Activated CD8-positive, alpha-beta T cell treated with anti-CD3 and anti-CD28 coated beads for 36 hours (primary cell): ENCODE measurements at regions not wholly inside any gene's neighbourhood (a gene's known extent, or its start where the extent isn't known, plus 50 kb on each side); places are given as distances from the start of the nearest gene placed in this dataset.

Experiments
- ATAC-seq: fragments of 200-7000 bp; cut with Tn5 transposase; one replicate; pipeline ENCODE4 v1.10.0; 2021; ENCODE audit warnings: mild to moderate bottlenecking, moderate library complexity
- CTCF ChIA-PET: fragments of 350-600 bp; sonication (Branson Sonifier 250); formaldehyde crosslinking; loops from one replicate; lab custom pipeline; 2021; ENCODE audit warnings: antibody characterized with exemption; lab: Charles Lee
- POLR2A ChIA-PET: fragments of 350-600 bp; sonication (Branson Sonifier 250); formaldehyde crosslinking; loops from one replicate; lab custom pipeline; 2021; ENCODE audit warnings: antibody characterized with exemption; lab: Charles Lee
- DNase-seq: peaks from one replicate; pipeline ENCODE4 v3.0.0-alpha.2; 2020
- H3K27ac Mint-ChIP-seq: one replicate; pipeline ENCODE4 v1.8.0; 2021; ENCODE audit warnings: mild to moderate bottlenecking, mixed read lengths
- H3K27me3 Mint-ChIP-seq: one replicate; pipeline ENCODE4 v1.8.0; 2021; ENCODE audit warnings: mixed read lengths
- H3K36me3 Mint-ChIP-seq: one replicate; pipeline ENCODE4 v1.8.0; 2021; ENCODE audit warnings: low read depth, mixed read lengths
- H3K4me1 Mint-ChIP-seq: one replicate; pipeline ENCODE4 v1.8.0; 2021; ENCODE audit warnings: low read depth, mixed read lengths
- H3K4me3 Mint-ChIP-seq: one replicate; pipeline ENCODE4 v1.8.0; 2021; ENCODE audit warnings: mild to moderate bottlenecking, moderate library complexity, mixed read lengths
- H3K9me3 Mint-ChIP-seq: one replicate; pipeline ENCODE4 v1.8.0; 2021; ENCODE audit warnings: mixed read lengths
- intact Hi-C: fragments of 100-400 bp; cut with micrococcal nuclease; formaldehyde crosslinking; loops from one replicate; pipeline ENCODE4 v1.10.0; 2022
- TF ChIP-seq, protein P1 (sequence below): fragments of 200-600 bp; IDR thresholded peaks from one replicate; pipeline ENCODE4 v1.8.0; 2022; ENCODE audit warnings: antibody characterized with exemption, mild to moderate bottlenecking

DNA sequence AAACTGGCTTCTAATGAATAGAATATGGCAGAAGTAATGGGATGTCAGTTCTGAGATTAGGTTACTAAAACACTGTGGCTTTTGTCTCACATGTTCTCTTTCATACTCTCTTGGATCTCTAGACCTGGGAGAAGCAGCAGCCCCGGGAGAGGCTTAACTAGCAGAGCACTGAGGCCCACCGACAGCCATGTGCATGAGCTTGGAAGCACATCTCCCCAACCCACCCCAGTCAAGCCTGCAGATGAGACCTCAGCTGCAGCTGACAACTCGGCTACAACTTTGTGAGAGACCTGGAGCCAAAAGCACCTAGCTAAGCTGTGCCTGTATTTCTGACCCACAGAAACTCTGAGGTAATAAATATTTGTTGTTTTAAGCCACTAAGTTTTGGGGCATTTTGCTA, 100.8 kb downstream of the TRIM29 start:
- H3K27ac Mint-ChIP-seq = no peak overlapping the region
- CTCF ChIA-PET = no interaction called here
- no peak for ATAC-seq
- H3K36me3 Mint-ChIP-seq = no peaks in the 10 kb centered on the region
- H3K27me3 Mint-ChIP-seq = peaks cover 19% of the 10 kb centered on the region
- TF ChIP-seq, protein P1, sequence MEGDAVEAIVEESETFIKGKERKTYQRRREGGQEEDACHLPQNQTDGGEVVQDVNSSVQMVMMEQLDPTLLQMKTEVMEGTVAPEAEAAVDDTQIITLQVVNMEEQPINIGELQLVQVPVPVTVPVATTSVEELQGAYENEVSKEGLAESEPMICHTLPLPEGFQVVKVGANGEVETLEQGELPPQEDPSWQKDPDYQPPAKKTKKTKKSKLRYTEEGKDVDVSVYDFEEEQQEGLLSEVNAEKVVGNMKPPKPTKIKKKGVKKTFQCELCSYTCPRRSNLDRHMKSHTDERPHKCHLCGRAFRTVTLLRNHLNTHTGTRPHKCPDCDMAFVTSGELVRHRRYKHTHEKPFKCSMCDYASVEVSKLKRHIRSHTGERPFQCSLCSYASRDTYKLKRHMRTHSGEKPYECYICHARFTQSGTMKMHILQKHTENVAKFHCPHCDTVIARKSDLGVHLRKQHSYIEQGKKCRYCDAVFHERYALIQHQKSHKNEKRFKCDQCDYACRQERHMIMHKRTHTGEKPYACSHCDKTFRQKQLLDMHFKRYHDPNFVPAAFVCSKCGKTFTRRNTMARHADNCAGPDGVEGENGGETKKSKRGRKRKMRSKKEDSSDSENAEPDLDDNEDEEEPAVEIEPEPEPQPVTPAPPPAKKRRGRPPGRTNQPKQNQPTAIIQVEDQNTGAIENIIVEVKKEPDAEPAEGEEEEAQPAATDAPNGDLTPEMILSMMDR = no peak
- H3K9me3 Mint-ChIP-seq = no peaks in the 10 kb centered on the region
- intact Hi-C loops = no loop called here
- POLR2A ChIA-PET = no interaction called here
- no peak for DNase-seq
- no peaks in the 10 kb centered on the region for H3K4me1 Mint-ChIP-seq
- no peak overlapping the region for H3K4me3 Mint-ChIP-seq

DNA sequence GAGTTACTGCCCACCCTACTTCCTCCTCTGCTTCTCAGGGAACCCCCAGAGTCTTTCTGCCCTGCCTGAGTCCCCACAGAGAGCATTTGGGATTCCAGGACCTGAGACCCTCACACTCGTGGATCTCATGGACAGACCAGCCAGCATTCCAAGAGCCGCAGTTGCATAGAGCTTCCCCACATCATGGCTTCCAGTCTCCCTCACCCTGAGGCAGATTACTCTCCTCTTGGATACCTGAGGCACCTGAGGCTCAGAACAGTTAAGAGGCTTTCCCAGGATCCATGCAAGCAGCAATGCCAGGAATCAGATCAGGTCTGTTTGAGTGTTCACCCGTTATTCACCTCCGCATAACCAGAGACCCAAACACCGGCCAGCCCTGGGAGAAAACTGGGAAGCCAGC, 102.2 kb downstream of the TRIM29 start:
- TF ChIP-seq, protein P1 = no peak
- intact Hi-C loops = no loop called here
- DNase-seq = no peak
- CTCF ChIA-PET = no interaction called here
- Mint-ChIP-seq H3K36me3 (no peaks in the 10 kb centered on the region), H3K27ac (no peak overlapping the region), H3K9me3 (no peaks in the 10 kb centered on the region), H3K4me3 (no peak overlapping the region), H3K27me3 (peaks cover 16% of the 10 kb centered on the region), H3K4me1 (no peaks in the 10 kb centered on the region)
- POLR2A ChIA-PET = no interaction called here
- ATAC-seq = no peak

DNA sequence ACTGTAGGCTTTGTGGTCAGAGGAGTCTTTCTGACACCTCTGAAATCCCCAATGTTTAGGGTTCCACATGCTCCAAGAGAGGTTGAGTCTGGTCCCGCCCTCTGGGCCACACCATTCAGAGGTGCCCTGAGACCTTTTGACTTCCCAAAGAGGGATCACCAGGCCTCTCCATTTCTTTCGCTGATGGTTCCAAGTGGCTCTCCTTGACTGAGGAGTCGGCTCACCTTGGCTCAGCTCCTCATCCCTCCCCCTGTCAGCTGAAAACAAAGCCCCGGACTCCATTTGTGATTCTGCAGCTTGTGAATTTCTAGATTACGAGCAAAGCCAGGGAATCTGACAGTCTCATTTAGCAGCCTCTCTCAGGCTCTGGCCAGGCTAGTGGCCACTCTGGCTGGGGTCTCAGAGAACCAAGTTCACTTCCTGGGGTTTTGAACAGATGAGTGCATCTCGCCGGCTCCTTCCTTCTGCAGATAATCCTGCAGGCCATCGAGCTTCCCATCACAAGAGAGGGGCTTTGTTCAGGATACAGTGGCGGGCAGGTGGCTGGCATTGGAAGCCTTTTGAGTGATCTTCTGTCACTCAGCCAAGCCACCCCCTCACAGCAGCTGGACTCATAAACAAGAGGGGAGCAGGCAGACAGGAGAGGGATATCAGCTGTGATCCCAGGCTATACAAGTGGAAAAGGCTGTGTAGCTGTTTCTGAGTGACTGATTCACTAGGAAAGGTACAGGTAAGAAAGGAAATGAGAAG, 102.9 kb downstream of the TRIM29 start:
- Mint-ChIP-seq H3K9me3 (no peaks in the 10 kb centered on the region), H3K27ac (no peak overlapping the region), H3K27me3 (peaks cover 13% of the 10 kb centered on the region), H3K36me3 (no peaks in the 10 kb centered on the region), H3K4me1 (no peaks in the 10 kb centered on the region), H3K4me3 (no peak overlapping the region)
- TF ChIP-seq, protein P1 = no peak
- POLR2A ChIA-PET = no interaction called here
- intact Hi-C loops = no loop called here
- CTCF ChIA-PET = no interaction called here
- DNase-seq = no peak
- ATAC-seq = no peak

DNA sequence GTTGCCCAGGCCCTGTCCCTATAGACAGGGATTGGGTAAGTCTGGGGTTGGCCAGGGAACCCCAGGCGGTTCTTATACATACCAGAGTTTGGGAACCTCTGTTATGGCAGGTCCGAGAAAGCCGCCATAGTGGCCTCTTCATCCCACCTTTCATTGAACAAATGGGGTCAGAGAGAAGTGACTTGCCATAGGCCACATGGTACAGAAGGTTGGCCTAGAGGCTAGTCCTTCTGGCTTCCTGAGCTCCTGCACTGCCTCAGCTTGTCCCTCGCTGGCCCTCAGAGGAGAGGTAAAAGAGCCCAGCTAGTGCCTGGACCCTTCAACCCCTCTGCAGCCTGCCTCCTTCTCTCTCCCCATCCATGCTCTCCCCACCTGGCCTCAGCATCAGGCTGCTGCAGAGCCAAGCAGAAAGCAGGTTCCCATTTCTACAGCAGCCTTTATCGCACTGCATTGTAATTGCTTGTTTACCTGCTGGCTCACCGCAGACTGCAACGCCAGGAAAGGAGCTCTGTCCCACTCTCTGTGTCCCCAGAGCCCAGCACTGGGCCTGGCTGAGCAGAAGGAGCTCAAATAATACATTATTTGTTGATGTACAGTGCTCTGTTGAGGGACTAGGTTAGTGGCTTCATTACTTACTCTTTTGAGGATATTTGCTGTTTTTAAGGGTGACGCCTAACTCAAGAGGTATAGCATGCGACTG, 103.6 kb downstream of the TRIM29 start:
- H3K4me1 Mint-ChIP-seq = no peaks in the 10 kb centered on the region
- ChIA-PET CTCF (no interaction called here), POLR2A (no interaction called here)
- no peak for ATAC-seq
- H3K36me3 Mint-ChIP-seq = no peaks in the 10 kb centered on the region
- DNase-seq = no peak
- peaks cover 11% of the 10 kb centered on the region for H3K27me3 Mint-ChIP-seq
- intact Hi-C loops = no loop called here
- no peak overlapping the region for H3K4me3 Mint-ChIP-seq
- no peaks in the 10 kb centered on the region for H3K9me3 Mint-ChIP-seq
- TF ChIP-seq, protein P1 = no peak
- H3K27ac Mint-ChIP-seq = no peak overlapping the region

DNA sequence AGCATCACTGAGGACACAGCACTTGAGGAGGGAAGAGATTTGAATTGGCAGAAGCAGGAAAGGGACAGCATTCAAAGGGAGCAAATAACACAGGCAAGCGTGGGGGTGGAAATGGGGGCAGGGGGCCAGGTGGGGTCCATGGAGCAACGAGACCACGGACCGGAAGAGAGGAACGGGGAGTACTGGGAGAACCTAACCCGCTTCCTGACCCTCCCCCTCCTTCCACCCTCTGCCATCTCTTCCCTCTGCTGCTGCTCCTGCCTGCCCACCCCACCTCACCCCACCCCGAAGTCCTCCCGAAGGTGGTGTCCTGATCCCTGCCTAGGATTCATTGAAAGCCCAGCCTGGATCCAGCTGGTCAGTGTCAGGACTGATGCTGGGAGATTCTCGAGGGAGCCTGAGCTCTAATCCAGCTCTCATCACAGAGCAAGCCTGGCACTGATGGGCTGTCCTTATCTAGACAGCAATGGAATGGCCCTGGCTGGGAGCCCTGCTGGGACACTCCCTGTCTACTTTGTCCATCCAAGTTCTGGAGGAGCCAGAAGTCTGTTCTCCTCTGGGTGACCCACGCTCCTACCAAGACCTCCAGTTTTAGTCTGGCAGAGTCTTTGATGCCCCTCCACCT, 105.0 kb downstream of the TRIM29 start:
- no peak for ATAC-seq
- ChIA-PET POLR2A (no interaction called here), CTCF (no interaction called here)
- Mint-ChIP-seq H3K4me1 (no peaks in the 10 kb centered on the region), H3K9me3 (no peaks in the 10 kb centered on the region), H3K27ac (no peak overlapping the region), H3K36me3 (no peaks in the 10 kb centered on the region), H3K27me3 (peaks cover 6% of the 10 kb centered on the region), H3K4me3 (no peak overlapping the region)
- DNase-seq = no peak
- TF ChIP-seq, protein P1 = no peak
- intact Hi-C loops = no loop called here
